HepG2 (cell line): ENCODE measurements at regions not wholly inside any gene's neighbourhood (a gene's known extent, or its start where the extent isn't known, plus 50 kb on each side); places are given as distances from the start of the nearest gene placed in this dataset.

ENCODE experiments used
- ATAC-seq: fragments of 200-7000 bp; cut with Tn5 transposase; 3 replicates; pipeline ENCODE4 v1.9.1; 2020; ENCODE audit warnings: mild to moderate bottlenecking, moderate library complexity
- BruUV-seq: library from RNA; stranded (reverse); fragments of 400-500 nt; replicated peaks from 2 replicates; lab custom pipeline; 2021; lab: Mats Ljungman, UMichigan
- CTCF ChIA-PET: fragments of 300-600 bp; formaldehyde crosslinking; extraction: SDS; loops from one replicate; lab custom pipeline; 2021; ENCODE audit warnings: low total read pairs, inconsistent platforms, low intra/inter-chr PET ratio; lab: Yijun Ruan, JAX
- POLR2A ChIA-PET: fragments of 350-600 bp; sonication (Branson Sonifier 250); formaldehyde crosslinking; loops from one replicate; lab custom pipeline; 2020; ENCODE audit warnings: antibody characterized with exemption, inconsistent platforms; lab: Yijun Ruan, JAX
- DNase-seq: peaks from one replicate; pipeline ENCODE4 v3.0.0-alpha.2; 2015; ENCODE audit warnings: low spot score
- FAIRE-seq: peaks from 3 replicates; lab custom pipeline; 2011; peaks lifted over from hg19 to GRCh38; lab: Jason Lieb, UNC
- H2AFZ ChIP-seq: one replicate; pipeline ENCODE4 v1.6.1; 2011; ENCODE audit warnings: low read length, inconsistent platforms
- H3K27ac ChIP-seq: fragments of 300-600 bp; 3 replicates; pipeline ENCODE4 v1.8.0; 2011; ENCODE audit warnings: mixed run types, mild to moderate bottlenecking, mixed read lengths, low read length, inconsistent platforms; ENCODE audit not compliant: insufficient read depth; ENCODE audit errors: extremely low read length
- H3K27me3 ChIP-seq, 2 experiments: fragments of 200-600 bp in 1 of 2; 2 replicates in 1 of 2; 3 replicates in 1 of 2; pipeline versions ENCODE4 v1.6.0 to v1.8.0; 2011; ENCODE audit warnings: low read length in 2 of 2, mild to moderate bottlenecking in 2 of 2, moderate library complexity in 2 of 2, inconsistent platforms in 1 of 2; ENCODE audit not compliant: insufficient read depth in 2 of 2, control insufficient read depth in 1 of 2
- H3K36me3 ChIP-seq, 2 experiments: fragments of 200-600 bp in 1 of 2; replicated peaks in 1 of 2; 2 replicates in 1 of 2; 3 replicates in 1 of 2; pipeline versions ENCODE4 v1.5.1 to v1.8.0; 2011; ENCODE audit warnings: low read length in 2 of 2, inconsistent platforms in 1 of 2; ENCODE audit not compliant: insufficient read depth in 2 of 2, control insufficient read depth in 1 of 2
- H3K4me1 ChIP-seq: 2 replicates; pipeline ENCODE4 v1.5.1; 2012; ENCODE audit warnings: low read length, inconsistent platforms; ENCODE audit not compliant: insufficient read depth
- H3K4me2 ChIP-seq: 2 replicates; pipeline ENCODE4 v1.6.0; 2011; ENCODE audit warnings: low read depth, low read length, inconsistent platforms
- H3K4me3 ChIP-seq, 3 experiments: fragments of 200-600 bp in 1 of 3; sonication (generic), shearing (Covaris generic) in 1 of 3; replicated peaks in 1 of 3; 2 replicates each; pipeline ENCODE4 v1.5.1; 2011 to 2016; ENCODE audit warnings: low read length in 3 of 3, inconsistent platforms in 2 of 3, low read depth in 2 of 3, mild to moderate bottlenecking in 2 of 3, control low read depth in 1 of 3, mixed read lengths in 1 of 3; ENCODE audit not compliant: insufficient read depth in 1 of 3
- H3K79me2 ChIP-seq: one replicate; pipeline ENCODE4 v1.6.1; 2011; ENCODE audit warnings: low read length, inconsistent platforms; ENCODE audit not compliant: insufficient read depth
- H3K9ac ChIP-seq: 2 replicates; pipeline ENCODE4 v1.6.0; 2011; ENCODE audit warnings: mild to moderate bottlenecking, low read depth, low read length, inconsistent platforms; ENCODE audit not compliant: insufficient read depth
- H3K9me3 ChIP-seq: 2 replicates; pipeline ENCODE4 v1.5.1; 2012; ENCODE audit warnings: mild to moderate bottlenecking, low read length
- H4K20me1 ChIP-seq: 2 replicates; pipeline ENCODE4 v1.6.0; 2011; ENCODE audit warnings: inconsistent platforms, mild to moderate bottlenecking, low read length, moderate library complexity; ENCODE audit not compliant: insufficient read depth
- ATF4 ChIP-seq, 2 experiments: fragments of 450-650 bp in 1 of 2; sonication (generic) in 1 of 2; formaldehyde crosslinking; IDR thresholded peaks; 2 replicates each; pipeline versions ENCODE4 v1.5.0 to v1.8.0; 2020 to 2022; ENCODE audit warnings: mild to moderate bottlenecking in 1 of 2, missing genetic modification reagents in 1 of 2
- CEBPB ChIP-seq: IDR thresholded peaks from 2 replicates; pipeline ENCODE4 v1.6.1; 2011; ENCODE audit warnings: low read depth, low read length, improper control_type of control experiment, borderline replicate concordance
- FOXA1 ChIP-seq, 2 experiments: fragments of 450-650 bp in 1 of 2; sonication (generic) in 1 of 2; formaldehyde crosslinking in 1 of 2; IDR thresholded peaks; 2 replicates each; pipeline versions ENCODE4 v1.4.0 to v1.6.1; 2016 to 2020; ENCODE audit warnings: missing genetic modification reagents in 1 of 2
- MAX ChIP-seq: IDR thresholded peaks from 2 replicates; pipeline ENCODE4 v1.6.1; 2012; ENCODE audit warnings: inconsistent platforms
- MNT ChIP-seq: fragments of 450-650 bp; IDR thresholded peaks from 2 replicates; pipeline ENCODE4 v1.6.1; 2016
- PHB2 ChIP-seq: fragments of 450-650 bp; IDR thresholded peaks from 2 replicates; pipeline ENCODE4 v1.6.1; 2018; ENCODE audit not compliant: partially characterized antibody
- YEATS4 ChIP-seq: sonication (generic); formaldehyde crosslinking; IDR thresholded peaks from 2 replicates; pipeline ENCODE4 v1.4.0; 2020; ENCODE audit warnings: missing genetic modification reagents, borderline replicate concordance
- ZNF17 ChIP-seq: sonication (generic); formaldehyde crosslinking; IDR thresholded peaks from 2 replicates; pipeline ENCODE4 v1.5.0; 2020; ENCODE audit warnings: mild to moderate bottlenecking, missing genetic modification reagents
- ZNF260 ChIP-seq: sonication (generic); formaldehyde crosslinking; IDR thresholded peaks from 2 replicates; pipeline ENCODE4 v1.4.0; 2020; ENCODE audit warnings: missing genetic modification reagents, low read depth, mild to moderate bottlenecking, borderline replicate concordance
- ZNF275 ChIP-seq: sonication (generic); formaldehyde crosslinking; IDR thresholded peaks from 2 replicates; pipeline ENCODE4 v1.8.0; 2022; ENCODE audit warnings: missing genetic modification reagents, mild to moderate bottlenecking, inconsistent platforms, borderline replicate concordance
- ZNF331 ChIP-seq: sonication (generic); formaldehyde crosslinking; IDR thresholded peaks from 2 replicates; pipeline ENCODE4 v1.4.0; 2020; ENCODE audit warnings: missing genetic modification reagents
- ZNF33A ChIP-seq: sonication (generic); formaldehyde crosslinking; IDR thresholded peaks from 2 replicates; pipeline ENCODE4 v1.5.1; 2020; ENCODE audit warnings: missing genetic modification reagents, mild to moderate bottlenecking, moderate library complexity, borderline replicate concordance
- WGBS: methylation state at CpG from one replicate; pipeline ENCODE4 v1.1.6; 2017; ENCODE audit warnings: low lambda C conversion rate; 5-methylcytosine and 5-hydroxymethylcytosine counted together
- in situ Hi-C: cut with HindIII; loops from 2 replicates; pipeline ENCODE4 v1.10.0; 2017; ENCODE audit warnings: low pct_unique_long_range_greater_than_20kb; ENCODE audit not compliant: extremely low pct_ligation_motif_present
- intact Hi-C: fragments of 100-400 bp; cut with micrococcal nuclease; formaldehyde crosslinking; loops from one replicate; pipeline ENCODE4 v1.10.0; 2022; ENCODE audit not compliant: unreplicated experiment
- TF ChIP-seq, protein P1 (sequence below): IDR thresholded peaks from 2 replicates; pipeline ENCODE4 v1.6.1; 2018; ENCODE audit warnings: missing genetic modification reagents
- TF ChIP-seq, protein P2 (sequence below), 2 experiments: IDR thresholded peaks; 2 replicates each; pipeline ENCODE4 v1.6.1; 2011 to 2012; ENCODE audit warnings: low read length in 2 of 2, borderline replicate concordance in 1 of 2, low read depth in 1 of 2, mild to moderate bottlenecking in 1 of 2, moderate library complexity in 1 of 2
- TF ChIP-seq, protein P3 (sequence below): sonication (generic); formaldehyde crosslinking; IDR thresholded peaks from 2 replicates; pipeline ENCODE4 v1.4.0; 2020; ENCODE audit warnings: missing genetic modification reagents

GRCh38 chr13:34176633-34177032 is 358.7 kb downstream of the RFC3 start:
- WGBS, result 54% methylated on average over 5 of the region's 5 CpGs
- no peak overlapping the region for H3K4me3 ChIP-seq
- H4K20me1 ChIP-seq, result no peaks in the 10 kb centered on the region
- POLR2A ChIA-PET, result no interaction called here
- in situ Hi-C loops, result no loop called here
- FAIRE-seq (no peak), DNase-seq (no peak), ATAC-seq (no peak)
- no peak overlapping the region for H2AFZ ChIP-seq
- no TSS peak for BruUV-seq
- no peak overlapping the region for H3K27ac ChIP-seq
- H3K4me1 ChIP-seq, result no peaks in the 10 kb centered on the region
- no peaks in the 10 kb centered on the region for H3K27me3 ChIP-seq
- H3K9ac ChIP-seq, result no peak overlapping the region
- intact Hi-C loops, result no loop called here
- no peaks in the 10 kb centered on the region for H3K9me3 ChIP-seq
- H3K36me3 ChIP-seq, result no peaks in the 10 kb centered on the region
- H3K79me2 ChIP-seq, result no peaks in the 10 kb centered on the region
- CTCF ChIA-PET, result no interaction called here
- H3K4me2 ChIP-seq, result no peak overlapping the region
- TF ChIP-seq MAX (no peak), CEBPB (no peak), FOXA1 (IDR thresholded peaks at IDR 0.05) (no peak), FOXA1 (CRISPR knock-in tag; IDR thresholded peaks at IDR 0.05) (no peak), ZNF331 (CRISPR knock-in tag) (no peak), ATF4 (CRISPR knock-in tag; IDR thresholded peaks at IDR 0.05) (no peak), MNT (no peak), PHB2 (no peak), ZNF260 (CRISPR knock-in tag) (no peak), ZNF17 (CRISPR knock-in tag) (no peak), ZNF275 (CRISPR knock-in tag) (no peak), YEATS4 (CRISPR knock-in tag) (no peak), ZNF33A (CRISPR knock-in tag) (no peak)
- TF ChIP-seq, protein P1, sequence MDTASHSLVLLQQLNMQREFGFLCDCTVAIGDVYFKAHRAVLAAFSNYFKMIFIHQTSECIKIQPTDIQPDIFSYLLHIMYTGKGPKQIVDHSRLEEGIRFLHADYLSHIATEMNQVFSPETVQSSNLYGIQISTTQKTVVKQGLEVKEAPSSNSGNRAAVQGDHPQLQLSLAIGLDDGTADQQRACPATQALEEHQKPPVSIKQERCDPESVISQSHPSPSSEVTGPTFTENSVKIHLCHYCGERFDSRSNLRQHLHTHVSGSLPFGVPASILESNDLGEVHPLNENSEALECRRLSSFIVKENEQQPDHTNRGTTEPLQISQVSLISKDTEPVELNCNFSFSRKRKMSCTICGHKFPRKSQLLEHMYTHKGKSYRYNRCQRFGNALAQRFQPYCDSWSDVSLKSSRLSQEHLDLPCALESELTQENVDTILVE, result no peak
- TF ChIP-seq, protein P2, sequence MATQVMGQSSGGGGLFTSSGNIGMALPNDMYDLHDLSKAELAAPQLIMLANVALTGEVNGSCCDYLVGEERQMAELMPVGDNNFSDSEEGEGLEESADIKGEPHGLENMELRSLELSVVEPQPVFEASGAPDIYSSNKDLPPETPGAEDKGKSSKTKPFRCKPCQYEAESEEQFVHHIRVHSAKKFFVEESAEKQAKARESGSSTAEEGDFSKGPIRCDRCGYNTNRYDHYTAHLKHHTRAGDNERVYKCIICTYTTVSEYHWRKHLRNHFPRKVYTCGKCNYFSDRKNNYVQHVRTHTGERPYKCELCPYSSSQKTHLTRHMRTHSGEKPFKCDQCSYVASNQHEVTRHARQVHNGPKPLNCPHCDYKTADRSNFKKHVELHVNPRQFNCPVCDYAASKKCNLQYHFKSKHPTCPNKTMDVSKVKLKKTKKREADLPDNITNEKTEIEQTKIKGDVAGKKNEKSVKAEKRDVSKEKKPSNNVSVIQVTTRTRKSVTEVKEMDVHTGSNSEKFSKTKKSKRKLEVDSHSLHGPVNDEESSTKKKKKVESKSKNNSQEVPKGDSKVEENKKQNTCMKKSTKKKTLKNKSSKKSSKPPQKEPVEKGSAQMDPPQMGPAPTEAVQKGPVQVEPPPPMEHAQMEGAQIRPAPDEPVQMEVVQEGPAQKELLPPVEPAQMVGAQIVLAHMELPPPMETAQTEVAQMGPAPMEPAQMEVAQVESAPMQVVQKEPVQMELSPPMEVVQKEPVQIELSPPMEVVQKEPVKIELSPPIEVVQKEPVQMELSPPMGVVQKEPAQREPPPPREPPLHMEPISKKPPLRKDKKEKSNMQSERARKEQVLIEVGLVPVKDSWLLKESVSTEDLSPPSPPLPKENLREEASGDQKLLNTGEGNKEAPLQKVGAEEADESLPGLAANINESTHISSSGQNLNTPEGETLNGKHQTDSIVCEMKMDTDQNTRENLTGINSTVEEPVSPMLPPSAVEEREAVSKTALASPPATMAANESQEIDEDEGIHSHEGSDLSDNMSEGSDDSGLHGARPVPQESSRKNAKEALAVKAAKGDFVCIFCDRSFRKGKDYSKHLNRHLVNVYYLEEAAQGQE (IDR thresholded peaks at IDR 0.05; ENCODE audit: borderline replicate concordance in 1 of 2, low read depth in 1 of 2, low read length in 2 of 2), result no peak
- TF ChIP-seq, protein P3, sequence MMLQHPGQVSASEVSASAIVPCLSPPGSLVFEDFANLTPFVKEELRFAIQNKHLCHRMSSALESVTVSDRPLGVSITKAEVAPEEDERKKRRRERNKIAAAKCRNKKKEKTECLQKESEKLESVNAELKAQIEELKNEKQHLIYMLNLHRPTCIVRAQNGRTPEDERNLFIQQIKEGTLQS (CRISPR knock-in tag), result no peak
